Trophoblast cell (in vitro differentiated cells and primary cell): ENCODE measurements at regions not wholly inside any gene's neighbourhood (a gene's known extent, or its start where the extent isn't known, plus 50 kb on each side); places are given as distances from the start of the nearest gene placed in this dataset.
"Not testable (repeated sequence)": the region's sequence is repeated elsewhere in the genome, so short reads cannot be mapped to it uniquely, and the experiment has no call there.

ENCODE experiments used
- DNase-seq, 2 donors: peaks; one replicate each; pipeline ENCODE4 v3.0.0-alpha.2; 2016
- H2AFZ ChIP-seq: 2 replicates; pipeline ENCODE4 v1.6.1; 2013; ENCODE audit warnings: low read length, moderate library complexity, mild to moderate bottlenecking; ENCODE audit not compliant: insufficient read depth, poor library complexity
- H2AK5ac ChIP-seq: 2 replicates; pipeline ENCODE4 v1.6.1; 2013; ENCODE audit warnings: mild to moderate bottlenecking, low read length
- H2BK120ac ChIP-seq: 2 replicates; pipeline ENCODE4 v1.6.1; 2013; ENCODE audit warnings: low read length, mild to moderate bottlenecking, moderate library complexity; ENCODE audit not compliant: insufficient read depth, poor library complexity
- H2BK12ac ChIP-seq: 2 replicates; pipeline ENCODE4 v1.6.1; 2013; ENCODE audit warnings: mild to moderate bottlenecking, low read length, moderate library complexity
- H2BK5ac ChIP-seq: 2 replicates; pipeline ENCODE4 v1.6.1; 2013; ENCODE audit warnings: low read length, low read depth, moderate library complexity, mild to moderate bottlenecking; ENCODE audit not compliant: poor library complexity
- H3K14ac ChIP-seq: 2 replicates; pipeline ENCODE4 v1.6.1; 2013; ENCODE audit warnings: mild to moderate bottlenecking, low read length
- H3K18ac ChIP-seq: 2 replicates; pipeline ENCODE4 v1.6.1; 2013; ENCODE audit warnings: mild to moderate bottlenecking, low read length
- H3K23ac ChIP-seq: 2 replicates; pipeline ENCODE4 v1.6.1; 2013; ENCODE audit warnings: low read length
- H3K27ac ChIP-seq: 2 replicates; pipeline ENCODE4 v1.5.1; 2013; ENCODE audit warnings: low read depth, mild to moderate bottlenecking, inconsistent platforms, low read length, moderate library complexity
- H3K27me3 ChIP-seq: 2 replicates; pipeline ENCODE4 v1.6.1; 2013; ENCODE audit warnings: inconsistent platforms, mild to moderate bottlenecking, low read length, moderate library complexity; ENCODE audit not compliant: insufficient read depth
- H3K36me3 ChIP-seq, 2 experiments: 1 replicate in 1 of 2; 2 replicates in 1 of 2; pipeline ENCODE4 v1.6.1; 2013; ENCODE audit warnings: low read length in 2 of 2, mild to moderate bottlenecking in 2 of 2, moderate library complexity in 1 of 2; ENCODE audit not compliant: insufficient read depth in 2 of 2, control insufficient read depth in 1 of 2
- H3K4ac ChIP-seq: 2 replicates; pipeline ENCODE4 v1.6.1; 2013; ENCODE audit warnings: low read depth, mild to moderate bottlenecking, low read length, moderate library complexity
- H3K4me1 ChIP-seq, 2 experiments: 1 replicate in 1 of 2; 2 replicates in 1 of 2; pipeline ENCODE4 v1.6.1; 2013; ENCODE audit warnings: low read length in 2 of 2, mild to moderate bottlenecking in 2 of 2, moderate library complexity in 1 of 2; ENCODE audit not compliant: insufficient read depth in 2 of 2, control insufficient read depth in 1 of 2
- H3K4me2 ChIP-seq: 2 replicates; pipeline ENCODE4 v1.6.1; 2013; ENCODE audit warnings: inconsistent platforms, mild to moderate bottlenecking, low read length, moderate library complexity
- H3K4me3 ChIP-seq: 2 replicates; pipeline ENCODE4 v1.5.1; 2013; ENCODE audit warnings: mild to moderate bottlenecking, low read depth, low read length, inconsistent platforms
- H3K79me1 ChIP-seq: one replicate; pipeline ENCODE4 v1.6.1; 2013; ENCODE audit warnings: low read length
- H3K79me2 ChIP-seq: 2 replicates; pipeline ENCODE4 v1.6.1; 2013; ENCODE audit warnings: low read length, mild to moderate bottlenecking; ENCODE audit not compliant: control insufficient read depth, insufficient read depth, poor library complexity
- H3K9ac ChIP-seq: 2 replicates; pipeline ENCODE4 v1.6.1; 2013; ENCODE audit warnings: mild to moderate bottlenecking, low read length
- H3K9me3 ChIP-seq: 2 replicates; pipeline ENCODE4 v1.6.1; 2013; ENCODE audit warnings: low read depth, mild to moderate bottlenecking, control low read depth, inconsistent platforms, low read length; ENCODE audit not compliant: insufficient read depth
- H4K12ac ChIP-seq: 2 replicates; pipeline ENCODE4 v1.6.1; 2013; ENCODE audit warnings: low read depth, mild to moderate bottlenecking, low read length, moderate library complexity
- H4K8ac ChIP-seq: 2 replicates; pipeline ENCODE4 v1.6.1; 2013; ENCODE audit warnings: low read depth, mild to moderate bottlenecking, low read length, moderate library complexity
- H4K91ac ChIP-seq: one replicate; pipeline ENCODE4 v1.6.1; 2013; ENCODE audit warnings: low read depth, mild to moderate bottlenecking, low read length, moderate library complexity
- WGBS: extraction: QIAGEN DNeasy Blood & Tissue Kit; methylation state at CpG from one replicate; pipeline ENCODE4 v1.1.7; 2013; ENCODE audit warnings: missing lambda C conversion rate; ENCODE audit not compliant: insufficient read length, insufficient coverage; ENCODE audit errors: extremely low coverage; 5-methylcytosine and 5-hydroxymethylcytosine counted together

DNA sequence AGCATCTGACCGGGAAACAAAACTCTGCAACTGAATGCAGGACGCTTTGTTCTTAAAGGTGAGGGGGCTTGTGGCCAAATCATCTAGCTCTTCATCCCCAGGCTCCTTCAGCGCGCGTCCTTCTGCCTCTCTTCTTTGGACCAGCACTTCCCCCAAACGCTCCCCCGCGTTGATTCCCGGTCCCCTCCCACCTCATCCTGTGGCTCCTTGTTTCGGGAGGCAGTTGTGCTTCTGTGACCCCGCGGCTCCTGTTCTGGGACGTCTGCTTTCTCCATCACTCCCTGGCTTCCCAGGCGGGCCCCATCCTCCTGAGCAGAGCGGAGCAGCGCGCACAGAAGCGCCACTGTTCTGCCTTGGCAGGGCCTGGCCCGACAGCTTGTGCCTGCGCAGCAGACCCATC, 109.7 kb upstream of the ZNG1E start:
- WGBS, result no CpG with 5 or more reads among the region's 20 CpGs
- not testable (repeated sequence) for H3K4me1 ChIP-seq, H3K4me3 ChIP-seq, H3K36me3 ChIP-seq, H3K9me3 ChIP-seq, H3K4me2 ChIP-seq, H3K79me2 ChIP-seq, H2BK120ac ChIP-seq, H3K4ac ChIP-seq, H3K9ac ChIP-seq, H3K18ac ChIP-seq, H4K91ac ChIP-seq, H3K14ac ChIP-seq, H2BK5ac ChIP-seq, DNase-seq, H4K8ac ChIP-seq, H3K79me1 ChIP-seq, H2BK12ac ChIP-seq, H2AFZ ChIP-seq, H3K27ac ChIP-seq, H4K12ac ChIP-seq, H3K23ac ChIP-seq, H3K27me3 ChIP-seq, H2AK5ac ChIP-seq

DNA sequence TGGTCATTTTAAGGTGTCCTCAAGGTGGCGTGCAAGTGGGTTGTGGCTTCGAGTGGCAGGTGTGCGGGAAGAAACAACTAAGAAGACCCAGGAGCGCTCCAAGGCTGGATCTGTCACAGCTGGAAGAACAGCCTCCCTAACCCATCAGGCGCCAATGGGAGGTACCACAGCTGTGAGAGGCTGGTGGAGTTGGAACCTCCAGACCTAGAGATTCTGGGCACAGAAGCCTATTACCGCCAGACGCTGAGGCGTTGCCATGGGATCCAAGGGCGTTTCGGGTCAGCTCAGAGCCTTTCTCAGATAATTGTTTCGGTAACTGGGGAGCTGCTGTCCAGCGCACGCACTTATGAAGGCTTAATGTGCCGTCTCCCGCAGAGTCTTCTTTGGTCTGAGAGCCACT, 156.7 kb upstream of the ZNG1E start:
- H3K23ac ChIP-seq, H4K12ac ChIP-seq, H3K9ac ChIP-seq, H3K79me1 ChIP-seq, H4K91ac ChIP-seq, H3K79me2 ChIP-seq, H3K4ac ChIP-seq, H2BK120ac ChIP-seq, H2AK5ac ChIP-seq, H3K27ac ChIP-seq, H3K18ac ChIP-seq, H2AFZ ChIP-seq, H3K4me2 ChIP-seq, H2BK12ac ChIP-seq, H3K14ac ChIP-seq, H3K4me3 ChIP-seq, H3K36me3 ChIP-seq, H4K8ac ChIP-seq, H3K27me3 ChIP-seq, H3K9me3 ChIP-seq, H3K4me1 ChIP-seq, DNase-seq, H2BK5ac ChIP-seq: not testable (repeated sequence)
- no CpG with 5 or more reads among the region's 15 CpGs for WGBS

DNA sequence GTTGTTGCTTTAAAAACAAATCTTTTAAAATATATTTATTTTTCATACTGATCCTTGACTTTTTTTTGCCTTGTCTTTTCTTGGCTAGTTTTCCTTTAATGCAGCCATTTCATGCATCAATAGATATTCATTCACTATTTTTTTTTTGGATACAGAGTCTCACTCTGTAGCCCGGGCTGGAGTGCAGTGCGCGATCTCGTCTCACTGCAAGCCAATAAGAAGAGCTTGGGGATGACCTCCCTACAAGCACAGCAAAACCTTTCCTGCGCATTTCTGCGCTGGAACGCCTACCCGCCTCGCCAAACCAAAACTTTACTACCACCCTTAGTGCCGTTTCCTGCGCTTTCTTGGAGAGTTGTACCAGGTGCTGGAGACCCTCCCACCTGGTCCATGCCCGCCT, 161.3 kb upstream of the ZNG1E start:
- H3K4ac ChIP-seq, H2AFZ ChIP-seq, H3K14ac ChIP-seq, DNase-seq, H3K9me3 ChIP-seq, H4K12ac ChIP-seq, H3K18ac ChIP-seq, H3K4me1 ChIP-seq, H3K9ac ChIP-seq, H3K23ac ChIP-seq, H2AK5ac ChIP-seq, H3K27ac ChIP-seq, H3K79me1 ChIP-seq, H3K79me2 ChIP-seq, H3K4me3 ChIP-seq, H3K27me3 ChIP-seq, H4K91ac ChIP-seq, H2BK12ac ChIP-seq, H2BK120ac ChIP-seq, H2BK5ac ChIP-seq, H4K8ac ChIP-seq, H3K4me2 ChIP-seq, H3K36me3 ChIP-seq: not testable (repeated sequence)
- WGBS, result no CpG with 5 or more reads among the region's 12 CpGs

DNA sequence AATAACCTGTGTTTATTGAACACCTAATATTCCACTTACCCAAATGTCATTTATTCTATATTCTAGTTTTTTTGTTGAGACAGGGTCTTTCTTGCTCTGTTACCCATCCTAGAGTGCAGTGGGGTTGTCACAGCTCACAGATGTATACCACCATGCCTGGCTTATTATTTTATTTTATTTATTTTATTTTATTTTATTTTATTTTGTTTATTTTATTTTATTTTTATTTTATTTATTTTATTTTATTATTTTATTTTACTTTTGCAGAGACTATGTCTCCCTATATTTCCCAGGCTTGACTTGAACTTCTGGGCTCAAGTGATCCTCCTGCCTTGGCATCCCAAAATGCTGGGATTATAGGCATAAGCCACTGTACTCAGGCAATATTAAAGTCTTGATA, 167.8 kb upstream of the ZNG1E start:
- H2AFZ ChIP-seq, H3K9me3 ChIP-seq, H2BK12ac ChIP-seq, H3K27me3 ChIP-seq, H2BK5ac ChIP-seq, DNase-seq, H4K8ac ChIP-seq, H3K18ac ChIP-seq, H3K79me1 ChIP-seq, H3K4me2 ChIP-seq, H3K23ac ChIP-seq, H3K79me2 ChIP-seq, H3K4me3 ChIP-seq, H2BK120ac ChIP-seq, H3K27ac ChIP-seq, H3K9ac ChIP-seq, H4K12ac ChIP-seq, H3K36me3 ChIP-seq, H3K4ac ChIP-seq, H2AK5ac ChIP-seq, H3K4me1 ChIP-seq, H3K14ac ChIP-seq, H4K91ac ChIP-seq: not testable (repeated sequence)

DNA sequence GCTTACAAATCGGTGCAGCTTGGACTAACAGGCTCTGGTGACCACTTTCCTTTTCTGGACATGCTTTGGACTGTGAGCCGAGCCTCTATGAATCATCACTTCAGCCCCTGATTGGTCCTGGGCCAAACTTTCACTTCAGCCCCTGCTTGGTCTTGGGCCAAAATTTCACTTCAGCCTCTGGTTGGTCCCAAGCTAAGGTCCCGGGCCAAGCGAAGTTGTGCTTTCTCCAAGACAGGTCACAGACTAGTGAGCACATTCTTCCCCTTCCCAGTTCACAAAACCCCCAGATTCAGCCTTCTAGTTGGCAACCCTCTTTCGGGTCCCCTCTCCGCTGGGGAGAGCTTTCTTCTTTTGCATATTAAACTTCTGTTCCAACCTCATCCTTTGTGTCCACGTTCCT, 171.0 kb upstream of the ZNG1E start:
- H3K36me3 ChIP-seq, H3K9ac ChIP-seq, H3K79me2 ChIP-seq, H4K12ac ChIP-seq, H4K8ac ChIP-seq, H2AFZ ChIP-seq, H4K91ac ChIP-seq, H3K14ac ChIP-seq, H3K4me3 ChIP-seq, H3K4me2 ChIP-seq, H3K18ac ChIP-seq, H2BK12ac ChIP-seq, H3K9me3 ChIP-seq, DNase-seq, H3K79me1 ChIP-seq, H3K23ac ChIP-seq, H2BK120ac ChIP-seq, H2BK5ac ChIP-seq, H3K27me3 ChIP-seq, H3K4ac ChIP-seq, H3K4me1 ChIP-seq, H2AK5ac ChIP-seq, H3K27ac ChIP-seq: not testable (repeated sequence)
- WGBS, result no CpG with 5 or more reads among the region's 7 CpGs
